ENCODE measurements at regions not wholly inside any gene's neighbourhood (a gene's known extent, or its start where the extent isn't known, plus 50 kb on each side); places are given as distances from the start of the nearest gene placed in this dataset.

- TF ChIP-seq POLR2A (IDR thresholded peaks at IDR 0.05), result no peak
- TF ChIP-seq, protein P1, sequence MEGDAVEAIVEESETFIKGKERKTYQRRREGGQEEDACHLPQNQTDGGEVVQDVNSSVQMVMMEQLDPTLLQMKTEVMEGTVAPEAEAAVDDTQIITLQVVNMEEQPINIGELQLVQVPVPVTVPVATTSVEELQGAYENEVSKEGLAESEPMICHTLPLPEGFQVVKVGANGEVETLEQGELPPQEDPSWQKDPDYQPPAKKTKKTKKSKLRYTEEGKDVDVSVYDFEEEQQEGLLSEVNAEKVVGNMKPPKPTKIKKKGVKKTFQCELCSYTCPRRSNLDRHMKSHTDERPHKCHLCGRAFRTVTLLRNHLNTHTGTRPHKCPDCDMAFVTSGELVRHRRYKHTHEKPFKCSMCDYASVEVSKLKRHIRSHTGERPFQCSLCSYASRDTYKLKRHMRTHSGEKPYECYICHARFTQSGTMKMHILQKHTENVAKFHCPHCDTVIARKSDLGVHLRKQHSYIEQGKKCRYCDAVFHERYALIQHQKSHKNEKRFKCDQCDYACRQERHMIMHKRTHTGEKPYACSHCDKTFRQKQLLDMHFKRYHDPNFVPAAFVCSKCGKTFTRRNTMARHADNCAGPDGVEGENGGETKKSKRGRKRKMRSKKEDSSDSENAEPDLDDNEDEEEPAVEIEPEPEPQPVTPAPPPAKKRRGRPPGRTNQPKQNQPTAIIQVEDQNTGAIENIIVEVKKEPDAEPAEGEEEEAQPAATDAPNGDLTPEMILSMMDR (IDR thresholded peaks at IDR 0.05), result no peak
Measured at GRCh38 chr9:68654075-68654474, 51.0 kb upstream of the PIP5K1B start.

All from prostate gland (tissue), 2 donors.